IMR-90 (cell line): ENCODE measurements at regions not wholly inside any gene's neighbourhood (a gene's known extent, or its start where the extent isn't known, plus 50 kb on each side); places are given as distances from the start of the nearest gene placed in this dataset.

Experiments used
- ATAC-seq: fragments of 200-7000 bp; cut with Tn5 transposase; 2 replicates; pipeline ENCODE4 v1.9.1; 2020; ENCODE audit warnings: low read depth, mild to moderate bottlenecking, moderate library complexity
- BruUV-seq: library from RNA; stranded (reverse); fragments of 400-500 nt; replicated peaks from 2 replicates; lab custom pipeline; 2021; lab: Mats Ljungman, UMichigan
- CTCF ChIA-PET: fragments of 300-600 bp; formaldehyde crosslinking; extraction: SDS; loops from one replicate; lab custom pipeline; 2021; ENCODE audit warnings: antibody characterized with exemption; lab: Yijun Ruan, JAX
- POLR2A ChIA-PET: fragments of 300-600 bp; sonication (Branson Sonifier 250); formaldehyde crosslinking; loops from one replicate; lab custom pipeline; 2022; ENCODE audit warnings: antibody characterized with exemption; ENCODE audit not compliant: unreplicated experiment; lab: Charles Lee
- DNase-seq: peaks from one replicate; pipeline ENCODE4 v3.0.0; 2013
- H2AFZ ChIP-seq: replicated peaks from 2 replicates; pipeline ENCODE3; 2013; ENCODE audit warnings: low read length, mild to moderate bottlenecking; ENCODE audit not compliant: poor library complexity
- H2AK5ac ChIP-seq: 2 replicates; pipeline ENCODE4 v1.6.1; 2013; ENCODE audit warnings: low read depth, low read length, inconsistent platforms
- H2AK9ac ChIP-seq: replicated peaks from 2 replicates; pipeline ENCODE3; 2013; ENCODE audit warnings: mild to moderate bottlenecking, low read depth, low read length, moderate library complexity; ENCODE audit not compliant: poor library complexity
- H2BK120ac ChIP-seq: 2 replicates; pipeline ENCODE4 v1.6.1; 2013; ENCODE audit warnings: low read depth, low read length, inconsistent platforms
- H2BK15ac ChIP-seq: 3 replicates; pipeline ENCODE4 v1.6.1; 2013; ENCODE audit warnings: low read depth, low read length, inconsistent platforms
- H2BK20ac ChIP-seq: 2 replicates; pipeline ENCODE4 v1.6.1; 2013; ENCODE audit warnings: low read depth, mild to moderate bottlenecking, inconsistent platforms, low read length, moderate library complexity
- H2BK5ac ChIP-seq: 2 replicates; pipeline ENCODE4 v1.6.1; 2013; ENCODE audit warnings: mild to moderate bottlenecking, low read depth, low read length, inconsistent platforms; ENCODE audit not compliant: poor library complexity, severe bottlenecking
- H3K14ac ChIP-seq: replicated peaks from 2 replicates; pipeline ENCODE4 v1.6.1; 2013; ENCODE audit warnings: low read depth, low read length, inconsistent platforms
- H3K18ac ChIP-seq: 2 replicates; pipeline ENCODE4 v1.6.1; 2013; ENCODE audit warnings: low read depth, low read length, control low read depth
- H3K23ac ChIP-seq: 2 replicates; pipeline ENCODE4 v1.6.1; 2013; ENCODE audit warnings: low read depth, low read length, inconsistent platforms
- H3K27ac ChIP-seq: 2 replicates; pipeline ENCODE4 v1.5.1; 2013; ENCODE audit warnings: mild to moderate bottlenecking, control low read depth, low read length; ENCODE audit not compliant: insufficient read depth
- H3K27me3 ChIP-seq: 2 replicates; pipeline ENCODE4 v1.6.1; 2013; ENCODE audit warnings: low read length; ENCODE audit not compliant: control insufficient read depth, insufficient read depth
- H3K36me3 ChIP-seq: 2 replicates; pipeline ENCODE4 v1.6.1; 2013; ENCODE audit warnings: low read length, mixed read lengths; ENCODE audit not compliant: control insufficient read depth, insufficient read depth
- H3K4ac ChIP-seq: 2 replicates; pipeline ENCODE4 v1.6.1; 2013; ENCODE audit warnings: low read depth, low read length, inconsistent platforms
- H3K4me1 ChIP-seq: 2 replicates; pipeline ENCODE4 v1.6.1; 2013; ENCODE audit warnings: low read length, mixed read lengths; ENCODE audit not compliant: control insufficient read depth, insufficient read depth
- H3K4me2 ChIP-seq: 2 replicates; pipeline ENCODE4 v1.6.1; 2013; ENCODE audit warnings: low read depth, mild to moderate bottlenecking, control low read depth, low read length, moderate library complexity
- H3K4me3 ChIP-seq: 2 replicates; pipeline ENCODE4 v1.5.1; 2013; ENCODE audit warnings: low read depth, mild to moderate bottlenecking, control low read depth, low read length, moderate library complexity; ENCODE audit not compliant: insufficient read depth
- H3K56ac ChIP-seq: 2 replicates; pipeline ENCODE4 v1.6.1; 2013; ENCODE audit warnings: low read length, inconsistent platforms; ENCODE audit not compliant: insufficient read depth; ENCODE audit errors: extremely low read depth
- H3K79me1 ChIP-seq, 2 experiments: 2 replicates each; pipeline ENCODE4 v1.6.1; 2013; ENCODE audit warnings: low read length in 2 of 2, inconsistent platforms in 1 of 2, low read depth in 1 of 2
- H3K9ac ChIP-seq: 2 replicates; pipeline ENCODE4 v1.6.1; 2013; ENCODE audit warnings: low read depth, low read length, control low read depth
- H3K9me1 ChIP-seq: 2 replicates; pipeline ENCODE4 v1.6.1; 2013; ENCODE audit warnings: low read length, inconsistent platforms; ENCODE audit not compliant: insufficient read depth
- H3K9me3 ChIP-seq: 2 replicates; pipeline ENCODE4 v1.6.1; 2013; ENCODE audit warnings: low read length; ENCODE audit not compliant: control insufficient read depth, insufficient read depth
- H4K20me1 ChIP-seq: 2 replicates; pipeline ENCODE4 v1.6.1; 2013; ENCODE audit warnings: low read length, inconsistent platforms; ENCODE audit not compliant: insufficient read depth
- H4K5ac ChIP-seq: 2 replicates; pipeline ENCODE4 v1.6.1; 2013; ENCODE audit warnings: mild to moderate bottlenecking, low read depth, low read length, control low read depth
- H4K8ac ChIP-seq, 2 experiments: 2 replicates each; pipeline ENCODE4 v1.6.1; 2013; ENCODE audit warnings: low read depth in 2 of 2, low read length in 2 of 2, control low read depth in 1 of 2, inconsistent platforms in 1 of 2
- H4K91ac ChIP-seq: 2 replicates; pipeline ENCODE4 v1.6.1; 2013; ENCODE audit warnings: low read depth, low read length, inconsistent platforms; ENCODE audit not compliant: insufficient read depth
- POLR2A ChIP-seq: IDR thresholded peaks from 2 replicates; pipeline ENCODE4 v1.6.1; 2012; ENCODE audit warnings: mild to moderate bottlenecking, low read depth, low read length
- RCOR1 ChIP-seq: IDR thresholded peaks from 2 replicates; pipeline ENCODE4 v1.6.1; 2012; ENCODE audit warnings: mild to moderate bottlenecking, low read length, improper control_type of control experiment; ENCODE audit not compliant: insufficient replicate concordance
- RFX5 ChIP-seq: IDR thresholded peaks from 2 replicates; pipeline ENCODE4 v1.8.0; 2012; ENCODE audit warnings: low read depth, mild to moderate bottlenecking, low read length, moderate library complexity
- WGBS, 2 experiments: methylation state at CpG; one replicate each; pipeline versions ENCODE4 v1.1.5 to v1.1.7; 2013; ENCODE audit warnings: missing lambda C conversion rate in 2 of 2; ENCODE audit not compliant: insufficient read length in 1 of 2; ENCODE audit errors: extremely low coverage in 2 of 2; 5-methylcytosine and 5-hydroxymethylcytosine counted together
- dilution Hi-C: fragments of 300-500 bp; cut with HindIII; formaldehyde crosslinking; loops from one replicate; pipeline ENCODE4 v1.14.3; 2018; ENCODE audit warnings: low sequenced_read_pairs; ENCODE audit not compliant: unreplicated experiment
- in situ Hi-C: fragments of 300-500 bp; cut with MboI; formaldehyde crosslinking; loops from 3 replicates; pipeline ENCODE4 v1.14.3; 2019; ENCODE audit warnings: low sequenced_read_pairs, inconsistent platforms, mixed read lengths
- intact Hi-C: fragments of 100-400 bp; cut with micrococcal nuclease; formaldehyde crosslinking; loops from 2 replicates; pipeline ENCODE4 v1.10.0; 2022
- TF ChIP-seq, protein P1 (sequence below): fragments of 150-350 bp; IDR thresholded peaks from 2 replicates; pipeline ENCODE4 v1.6.1; 2017; ENCODE audit warnings: mild to moderate bottlenecking, antibody characterized with exemption, low read length, low read depth

GRCh38 chr7:140235114-140235513, 58.3 kb upstream of the KDM7A start:
- no peaks in the 10 kb centered on the region for H3K9me1 ChIP-seq
- in situ Hi-C loops, result no loop called here
- no peak overlapping the region for H2BK120ac ChIP-seq
- no peak overlapping the region for H2BK5ac ChIP-seq
- no TSS peak for BruUV-seq
- dilution Hi-C loops, result no loop called here
- H3K36me3 ChIP-seq, result no peaks in the 10 kb centered on the region
- no peak overlapping the region for H3K4ac ChIP-seq
- no peak overlapping the region for H3K23ac ChIP-seq
- no peak overlapping the region for H3K56ac ChIP-seq
- H2AFZ ChIP-seq, result no peak overlapping the region
- no peaks in the 10 kb centered on the region for H3K9me3 ChIP-seq
- ChIA-PET CTCF (no interaction called here), POLR2A (no interaction called here)
- WGBS, 2 experiments, result no CpG with 5 or more reads among the region's 5 CpGs
- no peak overlapping the region for H2BK20ac ChIP-seq
- no peaks in the 10 kb centered on the region for H3K79me1 ChIP-seq
- no peak overlapping the region for H3K18ac ChIP-seq
- H3K14ac ChIP-seq, result no peak overlapping the region
- H3K27ac ChIP-seq, result no peak overlapping the region
- no peak overlapping the region for H2AK9ac ChIP-seq
- H4K8ac ChIP-seq, result no peak overlapping the region
- TF ChIP-seq POLR2A, result no peak
- TF ChIP-seq, protein P1, sequence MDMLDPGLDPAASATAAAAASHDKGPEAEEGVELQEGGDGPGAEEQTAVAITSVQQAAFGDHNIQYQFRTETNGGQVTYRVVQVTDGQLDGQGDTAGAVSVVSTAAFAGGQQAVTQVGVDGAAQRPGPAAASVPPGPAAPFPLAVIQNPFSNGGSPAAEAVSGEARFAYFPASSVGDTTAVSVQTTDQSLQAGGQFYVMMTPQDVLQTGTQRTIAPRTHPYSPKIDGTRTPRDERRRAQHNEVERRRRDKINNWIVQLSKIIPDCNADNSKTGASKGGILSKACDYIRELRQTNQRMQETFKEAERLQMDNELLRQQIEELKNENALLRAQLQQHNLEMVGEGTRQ, result no peak
- TF ChIP-seq RFX5, result no peak
- TF ChIP-seq RCOR1, result no peak
- no peak overlapping the region for H4K5ac ChIP-seq
- peaks cover 55% of the 10 kb centered on the region for H3K27me3 ChIP-seq
- no peak overlapping the region for H4K91ac ChIP-seq
- intact Hi-C loops, result no loop called here
- no peak overlapping the region for H3K4me3 ChIP-seq
- DNase-seq (no peak), ATAC-seq (no peak)
- H4K20me1 ChIP-seq, result no peaks in the 10 kb centered on the region
- H3K4me2 ChIP-seq, result no peak overlapping the region
- H2AK5ac ChIP-seq, result no peak overlapping the region
- no peak overlapping the region for H2BK15ac ChIP-seq
- H3K9ac ChIP-seq, result no peak overlapping the region
- H3K4me1 ChIP-seq, result peaks cover 3% of the 10 kb centered on the region; the same call in 1 of the 2 replicates
